HG03108 (cell line): ENCODE measurements at regions not wholly inside any gene's neighbourhood (a gene's known extent, or its start where the extent isn't known, plus 50 kb on each side); places are given as distances from the start of the nearest gene placed in this dataset.

Experiments used
- ATAC-seq: cut with Tn5 transposase; IDR thresholded peaks from one replicate; pipeline ENCODE4 v1.9.1; 2021; ENCODE audit warnings: moderate library complexity; ENCODE audit not compliant: unreplicated experiment

- no peak for ATAC-seq
Observed at GRCh38 chr5:152337484-152337883, 67.6 kb downstream of the NMUR2 start.

DNA sequence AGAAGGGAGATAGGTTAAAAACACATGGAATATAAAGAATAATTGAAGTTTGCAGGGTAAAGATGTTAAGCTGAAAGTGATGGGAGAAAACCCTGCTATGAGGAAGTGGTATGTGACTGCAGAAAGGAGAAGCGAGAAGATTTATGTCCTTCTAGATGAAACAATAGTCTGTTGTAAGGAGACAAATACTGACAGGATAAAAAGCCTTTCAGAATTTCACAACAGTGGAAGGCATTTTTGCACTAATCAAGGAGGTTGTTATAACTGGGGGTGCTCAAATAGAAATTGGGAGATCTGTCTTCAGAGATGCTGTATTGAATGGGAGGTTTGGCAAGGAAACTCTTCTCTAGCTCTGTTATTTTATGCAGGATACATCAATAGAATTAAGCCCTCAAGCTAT lies 69.6 kb downstream of the NMUR2 start:
- ATAC-seq: no peak

GRCh38 chr5:152332716-152333460 lies 72.2 kb downstream of the NMUR2 start:
- no peak for ATAC-seq

GRCh38 chr5:152331718-152332117 lies 73.4 kb downstream of the NMUR2 start:
- ATAC-seq: no peak

DNA sequence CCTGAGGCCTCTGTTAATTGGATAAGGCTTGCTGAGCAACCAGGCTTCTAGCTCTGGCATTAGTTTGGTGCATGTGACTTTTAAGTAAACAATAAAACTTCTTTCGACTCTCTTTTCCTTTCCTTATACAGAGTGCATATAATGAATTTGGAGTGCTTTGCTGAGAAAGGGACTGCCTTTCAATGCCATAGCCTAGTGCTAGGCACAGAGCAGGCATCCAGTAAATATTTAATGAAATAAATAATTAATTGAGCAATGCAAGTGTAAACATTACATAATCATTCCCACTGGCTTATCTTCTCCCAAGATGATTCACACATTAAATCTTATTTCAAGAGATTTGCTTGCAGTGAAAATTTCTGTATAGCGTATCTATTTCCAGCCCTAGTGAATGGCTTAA lies 74.1 kb downstream of the NMUR2 start:
- no peak for ATAC-seq

- ATAC-seq: no peak
Observed at GRCh38 chr5:152329761-152330283, 75.3 kb downstream of the NMUR2 start.

DNA sequence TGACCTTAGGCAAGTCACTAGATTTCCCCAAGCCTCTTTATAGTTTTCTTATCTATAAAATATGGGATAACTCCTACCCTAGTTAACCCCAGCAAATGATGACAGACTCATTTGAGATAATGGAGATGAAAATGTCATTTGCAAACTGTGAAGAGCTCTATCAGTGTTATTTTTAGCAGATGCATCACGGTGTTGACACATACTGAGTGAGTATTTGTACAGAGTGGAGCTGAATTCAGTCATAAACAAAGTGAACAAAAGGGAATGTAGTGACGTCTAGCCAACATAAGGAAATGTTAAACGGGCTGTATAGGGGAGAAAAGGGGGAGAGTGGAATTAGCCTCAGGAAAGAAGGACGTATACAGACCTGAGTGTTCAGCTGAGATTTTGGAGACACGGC lies 75.9 kb downstream of the NMUR2 start:
- no peak for ATAC-seq

GRCh38 chr5:152315942-152316341 lies 89.1 kb downstream of the NMUR2 start:
- no peak for ATAC-seq

DNA sequence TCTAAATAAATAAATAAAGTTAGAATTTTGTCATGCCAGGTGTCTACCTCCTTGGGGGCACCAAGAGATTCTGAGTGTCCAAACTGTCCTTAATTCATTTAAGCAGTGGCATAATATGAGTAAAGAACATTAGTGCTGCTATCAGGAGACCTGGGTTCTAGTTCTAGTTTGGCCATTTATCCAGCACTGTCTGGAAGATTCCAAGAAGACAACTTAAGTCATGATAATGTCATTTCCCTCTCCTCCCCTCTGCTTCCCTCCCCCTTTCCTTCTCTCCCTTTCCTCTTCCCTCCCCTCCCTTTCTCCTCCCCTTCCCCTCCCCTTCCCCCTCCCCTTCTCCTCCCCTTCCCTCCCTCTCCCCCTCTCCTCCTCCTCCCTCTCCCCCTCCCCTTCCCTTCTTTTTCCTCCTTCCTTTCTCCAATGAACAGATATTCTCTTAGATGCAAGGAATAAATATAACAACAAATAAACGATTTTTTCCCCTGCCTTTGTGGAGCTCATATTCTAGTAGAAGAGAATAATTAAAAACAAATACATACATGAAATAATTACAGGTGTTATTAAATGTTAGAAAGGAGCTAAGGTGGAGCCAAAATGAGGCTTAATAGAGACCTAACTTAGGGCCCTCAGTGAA lies 90.8 kb downstream of the NMUR2 start:
- ATAC-seq: no peak

GRCh38 chr5:152309926-152310450 lies 95.1 kb downstream of the NMUR2 start:
- ATAC-seq: no peak

GRCh38 chr5:152306386-152306785 lies 98.7 kb downstream of the NMUR2 start:
- ATAC-seq: no peak

DNA sequence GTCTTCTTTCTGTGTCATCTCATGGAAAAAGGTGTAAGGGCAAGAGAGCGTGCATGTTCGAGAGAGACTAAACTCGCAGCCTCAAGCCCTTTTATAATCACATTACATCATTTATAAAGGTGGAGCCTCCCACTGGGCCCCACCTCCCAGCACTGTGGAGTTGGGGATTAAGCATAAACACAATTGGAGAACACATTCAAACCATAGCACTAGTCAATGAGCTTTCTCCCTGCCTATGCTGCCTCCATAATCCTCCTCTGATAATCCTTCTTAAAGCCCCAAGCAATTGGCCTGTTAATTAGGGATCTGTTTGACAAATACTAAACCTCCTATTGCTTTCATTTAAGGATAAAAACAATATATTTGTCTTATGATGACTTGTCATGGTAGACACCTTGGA lies 99.6 kb downstream of the NMUR2 start:
- no peak for ATAC-seq

DNA sequence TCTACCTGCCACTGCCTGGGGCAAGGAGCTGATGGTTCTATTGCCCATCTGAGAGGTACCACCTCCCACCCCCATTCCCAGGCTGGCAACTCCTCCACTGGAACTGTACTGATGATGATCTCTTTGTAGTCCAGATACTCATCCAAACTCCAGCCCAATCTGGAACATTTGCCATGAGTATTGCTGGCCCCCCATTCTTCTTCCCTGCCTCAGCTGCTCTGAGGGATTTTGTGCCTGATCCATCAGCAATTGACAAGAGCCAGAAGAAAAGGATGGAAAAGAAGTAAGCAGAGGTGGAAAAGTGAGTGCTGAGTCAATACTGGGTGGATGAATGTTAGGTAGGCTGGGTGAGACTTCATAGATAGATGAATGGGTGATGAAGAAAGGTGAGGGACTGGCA lies 101.2 kb downstream of the NMUR2 start:
- no peak for ATAC-seq

GRCh38 chr5:152297866-152298265 lies 107.2 kb downstream of the NMUR2 start:
- ATAC-seq: no peak

DNA sequence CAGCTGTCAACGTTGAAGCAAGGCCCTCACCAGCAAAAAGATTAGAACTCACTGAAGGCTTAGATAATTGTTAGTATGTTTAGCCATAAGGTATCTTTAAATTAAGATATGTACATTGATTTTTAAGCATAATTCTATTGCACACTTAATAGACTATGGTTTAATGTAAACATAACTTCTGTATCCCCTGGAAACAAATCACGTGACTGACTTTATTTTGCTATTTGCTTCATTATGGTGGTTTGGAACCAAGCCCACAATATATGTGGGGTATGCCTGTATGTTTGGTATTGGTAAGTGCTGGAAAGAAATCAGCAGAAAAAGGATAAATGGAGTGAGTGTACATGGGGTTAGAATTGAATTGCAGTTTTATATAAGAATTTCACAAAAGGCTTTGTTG lies 111.9 kb downstream of the NMUR2 start:
- no peak for ATAC-seq

DNA sequence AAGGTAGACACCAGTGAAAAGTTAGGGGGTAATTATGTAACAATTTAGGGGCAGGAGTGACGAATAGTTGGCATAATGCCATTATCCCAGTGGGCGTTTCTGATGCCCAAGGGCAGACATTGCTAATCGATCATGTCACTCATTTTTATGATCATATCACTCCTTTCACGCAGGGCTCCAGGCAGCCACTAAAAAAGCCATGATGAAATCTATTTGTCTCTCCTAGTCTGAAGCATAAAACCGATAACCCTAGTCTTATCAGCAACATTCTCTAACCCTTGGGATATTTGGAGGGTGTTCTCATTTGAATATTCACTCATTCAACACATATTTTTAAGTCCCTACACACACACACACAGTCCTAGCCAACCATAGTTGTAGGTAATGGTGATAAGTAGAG lies 114.9 kb downstream of the NMUR2 start:
- ATAC-seq: no peak

- ATAC-seq: no peak
Observed at GRCh38 chr5:152288917-152289595, 116.0 kb downstream of the NMUR2 start.

DNA sequence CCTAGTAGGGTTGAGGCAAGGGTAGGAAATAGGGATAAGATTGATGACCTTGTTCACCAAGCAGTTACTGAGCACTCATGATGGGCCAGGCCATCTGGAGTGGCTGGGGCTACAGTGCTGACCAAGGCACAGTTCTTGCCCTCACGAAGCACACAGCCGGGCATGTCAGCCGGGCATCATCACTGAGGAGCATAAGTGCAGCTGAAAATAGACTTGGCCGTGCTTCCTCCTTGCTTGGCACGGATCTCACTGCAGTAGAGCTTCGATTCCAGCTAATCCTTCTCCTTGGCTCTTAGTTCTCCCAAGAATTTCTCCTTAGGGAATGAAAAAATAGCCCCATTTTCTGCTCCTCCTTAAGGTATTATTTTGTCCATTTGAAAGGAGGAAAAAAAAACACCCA lies 116.6 kb downstream of the NMUR2 start:
- ATAC-seq: no peak

DNA sequence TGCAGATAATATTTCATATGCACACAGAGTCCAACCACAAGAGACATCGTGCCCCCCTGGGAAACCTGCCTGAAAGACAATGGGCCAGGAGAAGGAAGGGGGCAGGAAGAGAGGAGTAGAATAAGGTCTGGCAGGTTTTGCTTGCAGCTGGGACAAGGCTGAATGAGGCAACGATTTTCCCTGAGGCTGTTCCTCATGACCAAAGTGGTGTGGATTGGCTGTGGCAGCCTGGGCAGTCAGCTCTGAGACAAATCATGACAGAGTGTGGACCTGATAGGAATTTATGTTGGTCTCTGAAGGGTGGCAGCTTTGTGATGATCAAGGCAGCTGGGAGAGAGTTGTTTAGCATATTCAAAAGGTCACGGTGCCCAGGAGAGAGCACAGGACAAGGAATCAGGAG lies 119.3 kb downstream of the NMUR2 start:
- ATAC-seq: no peak

DNA sequence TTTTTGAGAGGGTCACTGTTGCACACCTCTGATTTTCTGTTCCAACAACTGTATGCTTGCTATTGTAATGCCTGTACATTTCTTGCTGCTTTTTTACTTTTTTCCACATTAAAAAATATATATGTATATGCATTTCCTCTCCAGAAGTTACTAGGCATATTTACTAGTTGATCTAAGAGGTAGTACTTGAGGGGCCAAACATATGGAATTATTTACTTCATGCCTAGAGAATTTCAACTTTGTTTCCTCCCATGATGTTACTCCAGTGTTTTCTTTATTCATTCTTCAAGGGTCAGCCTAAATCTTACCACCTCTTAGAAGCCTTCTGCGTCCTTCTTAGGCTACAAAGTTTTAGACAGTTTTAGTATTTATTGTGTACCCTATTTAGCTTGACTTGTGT lies 122.7 kb downstream of the NMUR2 start:
- no peak for ATAC-seq

DNA sequence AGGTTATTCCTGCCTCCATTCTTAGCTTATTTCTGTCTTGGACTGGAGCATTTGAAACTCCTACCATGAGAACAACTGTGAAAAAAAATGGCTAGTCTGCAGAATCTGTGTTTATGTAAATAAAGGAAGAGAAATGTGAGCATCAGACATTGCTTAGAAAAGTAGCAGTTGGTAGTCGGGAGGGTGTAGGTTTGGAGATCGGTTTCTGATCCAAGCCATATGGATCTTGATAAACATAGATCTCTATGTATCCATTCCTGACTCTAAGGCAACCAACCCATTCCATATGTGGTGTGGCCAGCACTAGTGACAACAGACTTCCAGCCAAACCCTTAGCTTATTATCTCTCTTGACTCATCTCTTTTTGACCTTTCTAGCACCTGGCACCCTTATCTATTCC lies 127.1 kb downstream of the NMUR2 start:
- ATAC-seq: no peak

GRCh38 chr5:152274224-152274623 lies 130.9 kb downstream of the NMUR2 start:
- ATAC-seq: no peak
